HG03575 (cell line): ENCODE measurements at regions not wholly inside any gene's neighbourhood (a gene's known extent, or its start where the extent isn't known, plus 50 kb on each side); places are given as distances from the start of the nearest gene placed in this dataset.

ENCODE experiments used
- ATAC-seq: cut with Tn5 transposase; IDR thresholded peaks from one replicate; pipeline ENCODE4 v1.9.1; 2021; ENCODE audit not compliant: unreplicated experiment, insufficient number of reproducible peaks, low FRiP score; ENCODE audit errors: extremely low read depth

GRCh38 chr11:127052404-127052803, 51.8 kb upstream of the KIRREL3 start:
- ATAC-seq: no peak
